Renal cortex interstitium (tissue), 11 donors: ENCODE measurements at regions not wholly inside any gene's neighbourhood (a gene's known extent, or its start where the extent isn't known, plus 50 kb on each side); places are given as distances from the start of the nearest gene placed in this dataset.

ENCODE experiments used
- DNase-seq, 11 donors: peaks; one replicate each; pipeline ENCODE4 v3.0.0-alpha.2; 2013; ENCODE audit warnings: low read depth in 9 of 11, low spot score in 4 of 11; ENCODE audit errors: extremely low read depth in 1 of 11

GRCh38 chr3:28711293-28711692, 362.7 kb upstream of the AZI2 start:
- DNase-seq: no peak

- DNase-seq: no peak
Observed at GRCh38 chr3:28716939-28717338, 368.3 kb upstream of the AZI2 start.

GRCh38 chr3:28718074-28718849, 369.6 kb upstream of the AZI2 start:
- DNase-seq: no peak

- no peak for DNase-seq
Observed at GRCh38 chr3:28726840-28727239, 378.2 kb upstream of the AZI2 start.

GRCh38 chr3:28727307-28727706, 378.7 kb upstream of the AZI2 start:
- DNase-seq: no peak

GRCh38 chr3:28738425-28738824, 389.8 kb upstream of the AZI2 start:
- no peak for DNase-seq

GRCh38 chr3:28739647-28740046, 391.0 kb upstream of the AZI2 start:
- DNase-seq: no peak

GRCh38 chr3:28743271-28743670, 394.6 kb upstream of the AZI2 start:
- no peak for DNase-seq

- no peak for DNase-seq
Observed at GRCh38 chr3:28743831-28744230, 395.2 kb upstream of the AZI2 start.

GRCh38 chr3:28745436-28745835, 396.8 kb upstream of the AZI2 start:
- no peak for DNase-seq

- DNase-seq: no peak
Observed at GRCh38 chr3:28745916-28746617, 397.4 kb upstream of the AZI2 start.

- no peak for DNase-seq
Observed at GRCh38 chr3:28746990-28747389, 398.4 kb upstream of the AZI2 start.

- DNase-seq: no peak
Observed at GRCh38 chr3:28751864-28752263, 403.2 kb upstream of the AZI2 start.

GRCh38 chr3:28752290-28752689, 403.7 kb upstream of the AZI2 start:
- DNase-seq: no peak

- DNase-seq: no peak
Observed at GRCh38 chr3:28756056-28756455, 407.4 kb upstream of the AZI2 start.

GRCh38 chr3:28758115-28758514, 409.5 kb upstream of the AZI2 start:
- no peak for DNase-seq

GRCh38 chr3:28761375-28761774, 412.8 kb upstream of the AZI2 start:
- DNase-seq: no peak

GRCh38 chr3:28765194-28765593, 416.6 kb upstream of the AZI2 start:
- DNase-seq: no peak

GRCh38 chr3:28768439-28768838, 419.8 kb upstream of the AZI2 start:
- DNase-seq: no peak

- no peak for DNase-seq
Observed at GRCh38 chr3:28777806-28778475, 429.3 kb upstream of the AZI2 start.
